Left lung (tissue), 4 donors: ENCODE measurements at regions not wholly inside any gene's neighbourhood (a gene's known extent, or its start where the extent isn't known, plus 50 kb on each side); places are given as distances from the start of the nearest gene placed in this dataset.

Experiments
- ATAC-seq: fragments of 200-7000 bp; cut with Tn5 transposase; one replicate; pipeline ENCODE4 v1.9.1; 2020; ENCODE audit warnings: moderate library complexity
- DNase-seq, 4 donors: peaks; one replicate each; pipeline ENCODE4 v3.0.0-alpha.2; 2013 to 2020
- H3K27ac ChIP-seq, 2 donors: fragments of 200-600 bp; sonication (generic) in 1 of 2; one replicate each; pipeline versions ENCODE4 v1.5.0 to v1.8.0; 2020 to 2021
- H3K27me3 ChIP-seq, 2 donors: fragments of 200-600 bp; sonication (generic) in 1 of 2; one replicate each; pipeline versions ENCODE4 v1.5.0 to v1.8.0; 2020 to 2021
- H3K36me3 ChIP-seq, 2 donors: fragments of 200-600 bp; sonication (generic) in 1 of 2; one replicate each; pipeline versions ENCODE4 v1.5.0 to v1.8.0; 2020 to 2021
- H3K4me1 ChIP-seq, 2 donors: fragments of 200-600 bp; one replicate each; pipeline ENCODE4 v1.8.0; 2021
- H3K4me3 ChIP-seq, 2 donors: fragments of 200-600 bp; sonication (generic) in 1 of 2; one replicate each; pipeline versions ENCODE4 v1.5.0 to v1.8.0; 2020 to 2021; ENCODE audit warnings: mild to moderate bottlenecking in 1 of 2
- H3K9me3 ChIP-seq, 2 donors: fragments of 200-600 bp; sonication (generic) in 1 of 2; one replicate each; pipeline versions ENCODE4 v1.5.0 to v1.8.0; 2020 to 2021
- intact Hi-C, 2 donors: fragments of 100-400 bp; cut with DNase I; formaldehyde crosslinking; loops; one replicate each; pipeline versions ENCODE4 v1.11.2 to v1.14.2; 2022
- TF ChIP-seq, protein P1 (sequence below), 2 donors: fragments of 200-600 bp; sonication (generic) in 1 of 2; IDR thresholded peaks; one replicate each; pipeline versions ENCODE4 v1.5.0 to v1.8.0; 2021; ENCODE audit warnings: antibody characterized with exemption in 2 of 2
- donor health status: DM: no; HTN: yes; CAD: no.
- donor health status: DM: no; HTN: no; CAD: no.

DNA sequence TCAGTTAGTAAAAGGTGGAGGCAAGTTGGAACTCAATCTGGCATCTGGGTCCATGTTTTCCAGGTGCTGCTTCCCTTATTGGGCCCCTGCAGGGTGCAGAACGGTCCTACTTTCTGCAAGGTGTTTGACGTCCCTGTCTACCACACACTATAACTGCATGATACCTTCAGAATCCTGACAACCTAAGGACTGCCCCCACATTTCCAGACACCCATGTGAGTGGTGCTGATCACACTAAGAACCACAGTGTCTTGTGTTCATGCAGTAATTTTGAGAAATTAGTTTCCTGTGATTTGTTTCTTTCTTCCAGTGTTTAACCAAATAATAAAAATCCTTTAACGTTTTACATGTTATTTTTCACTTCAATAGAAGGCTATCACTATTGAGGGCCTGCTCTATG lies 121.1 kb upstream of the MDM1 start:
- H3K36me3 ChIP-seq: no peaks in the 10 kb centered on the region
- intact Hi-C loops: no loop called here
- TF ChIP-seq, protein P1, sequence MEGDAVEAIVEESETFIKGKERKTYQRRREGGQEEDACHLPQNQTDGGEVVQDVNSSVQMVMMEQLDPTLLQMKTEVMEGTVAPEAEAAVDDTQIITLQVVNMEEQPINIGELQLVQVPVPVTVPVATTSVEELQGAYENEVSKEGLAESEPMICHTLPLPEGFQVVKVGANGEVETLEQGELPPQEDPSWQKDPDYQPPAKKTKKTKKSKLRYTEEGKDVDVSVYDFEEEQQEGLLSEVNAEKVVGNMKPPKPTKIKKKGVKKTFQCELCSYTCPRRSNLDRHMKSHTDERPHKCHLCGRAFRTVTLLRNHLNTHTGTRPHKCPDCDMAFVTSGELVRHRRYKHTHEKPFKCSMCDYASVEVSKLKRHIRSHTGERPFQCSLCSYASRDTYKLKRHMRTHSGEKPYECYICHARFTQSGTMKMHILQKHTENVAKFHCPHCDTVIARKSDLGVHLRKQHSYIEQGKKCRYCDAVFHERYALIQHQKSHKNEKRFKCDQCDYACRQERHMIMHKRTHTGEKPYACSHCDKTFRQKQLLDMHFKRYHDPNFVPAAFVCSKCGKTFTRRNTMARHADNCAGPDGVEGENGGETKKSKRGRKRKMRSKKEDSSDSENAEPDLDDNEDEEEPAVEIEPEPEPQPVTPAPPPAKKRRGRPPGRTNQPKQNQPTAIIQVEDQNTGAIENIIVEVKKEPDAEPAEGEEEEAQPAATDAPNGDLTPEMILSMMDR (IDR thresholded peaks at IDR 0.05): no peak
- no peak overlapping the region for H3K27ac ChIP-seq
- no peaks in the 10 kb centered on the region for H3K27me3 ChIP-seq
- DNase-seq (no peak), ATAC-seq (no peak)
- H3K9me3 ChIP-seq: no peaks in the 10 kb centered on the region
- no peak overlapping the region for H3K4me3 ChIP-seq
- peaks cover 20 to 55% of the 10 kb centered on the region in 2 donors for H3K4me1 ChIP-seq

GRCh38 chr12:68453876-68454275 lies 121.7 kb upstream of the MDM1 start:
- TF ChIP-seq, protein P1 (IDR thresholded peaks at IDR 0.05): no peak
- H3K9me3 ChIP-seq: no peaks in the 10 kb centered on the region
- H3K4me1 ChIP-seq: peaks cover 20 to 55% of the 10 kb centered on the region in 2 donors
- intact Hi-C loops: no loop called here
- ATAC-seq: no peak
- no peak overlapping the region for H3K27ac ChIP-seq
- no peak for DNase-seq
- H3K27me3 ChIP-seq: no peaks in the 10 kb centered on the region
- no peak overlapping the region for H3K4me3 ChIP-seq
- no peaks in the 10 kb centered on the region for H3K36me3 ChIP-seq

- Histone ChIP-seq H3K27ac (peak overlapping the region; percentile 15 to 75), H3K4me1 (peaks cover 20 to 55% of the 10 kb centered on the region in 2 donors)
- DNase-seq: no peak
Observed at GRCh38 chr12:68454892-68455291, 122.7 kb upstream of the MDM1 start.

GRCh38 chr12:68455691-68456345 lies 123.7 kb upstream of the MDM1 start:
- no peak overlapping the region for H3K4me3 ChIP-seq
- TF ChIP-seq, protein P1 (IDR thresholded peaks at IDR 0.05): no peak
- no peaks in the 10 kb centered on the region for H3K9me3 ChIP-seq
- intact Hi-C loops: no loop called here
- DNase-seq (peak in 1 of 4 donors; percentile 45), ATAC-seq (no peak)
- H3K27ac ChIP-seq: peak overlapping the region; percentile 15 to 75
- no peaks in the 10 kb centered on the region for H3K27me3 ChIP-seq
- peaks cover 20 to 50% of the 10 kb centered on the region in 2 donors for H3K4me1 ChIP-seq
- H3K36me3 ChIP-seq: no peaks in the 10 kb centered on the region

More at GRCh38 chr12:68454892-68455291, 122.7 kb upstream of the MDM1 start:
- H3K9me3 ChIP-seq: no peaks in the 10 kb centered on the region
- intact Hi-C loops: no loop called here
- no peak for ATAC-seq
- H3K4me3 ChIP-seq: no peak overlapping the region
- TF ChIP-seq, protein P1 (IDR thresholded peaks at IDR 0.05): no peak
- no peaks in the 10 kb centered on the region for H3K27me3 ChIP-seq
- no peaks in the 10 kb centered on the region for H3K36me3 ChIP-seq

DNA sequence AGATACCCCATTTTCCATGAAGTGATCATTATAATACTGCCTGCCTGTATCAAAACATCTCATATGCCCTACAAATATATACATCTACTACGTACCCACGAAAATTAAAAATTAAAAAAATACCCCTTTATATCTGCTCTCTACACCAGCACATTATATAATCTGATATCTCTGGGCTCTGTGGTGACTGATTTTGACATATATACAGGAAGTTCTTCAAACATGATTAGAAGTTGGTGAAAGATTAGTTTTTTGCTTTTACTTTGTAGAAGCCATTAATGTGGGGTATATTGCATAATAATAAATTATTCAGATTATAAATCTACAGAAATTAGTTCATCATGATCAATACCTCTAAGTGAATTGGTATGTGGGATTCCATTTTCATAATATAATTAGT lies 126.7 kb upstream of the MDM1 start:
- TF ChIP-seq, protein P1 (IDR thresholded peaks at IDR 0.05): no peak
- intact Hi-C loops: no loop called here

More for the DNA sequence above, 126.7 kb upstream of the MDM1 start:
- H3K36me3 ChIP-seq: no peaks in the 10 kb centered on the region
- DNase-seq (no peak), ATAC-seq (no peak)
- no peaks in the 10 kb centered on the region for H3K27me3 ChIP-seq
- H3K4me3 ChIP-seq: no peak overlapping the region
- no peaks in the 10 kb centered on the region for H3K9me3 ChIP-seq
- H3K27ac ChIP-seq: no peak overlapping the region
- H3K4me1 ChIP-seq: peaks cover 11 to 25% of the 10 kb centered on the region in 2 donors
